ENCODE measurements at regions not wholly inside any gene's neighbourhood (a gene's known extent, or its start where the extent isn't known, plus 50 kb on each side); places are given as distances from the start of the nearest gene placed in this dataset.
A peak's percentile ranks its signal among the peaks of the same experiment; 100 is the strongest.

DNA sequence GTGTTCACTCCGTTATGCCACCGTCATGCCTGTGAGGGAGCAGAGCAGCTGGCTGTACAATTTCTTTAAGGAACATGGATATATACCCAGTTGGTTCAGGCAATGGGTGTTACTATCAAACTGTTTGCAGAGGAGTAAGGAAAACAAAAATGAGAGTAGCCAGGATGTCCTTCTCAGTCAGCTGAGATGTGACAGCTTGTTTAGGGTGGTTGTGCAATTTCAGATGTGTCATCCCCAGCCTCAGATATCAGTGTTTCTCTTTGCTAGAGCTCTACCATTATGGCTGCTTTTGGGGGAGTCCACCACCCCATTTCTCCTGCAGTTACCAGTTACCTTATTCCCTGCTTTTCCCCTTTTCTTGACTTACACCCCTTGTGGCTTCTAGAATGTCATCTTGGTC is 135.2 kb upstream of the SLC24A2 start:
- ATAC-seq (no peak), DNase-seq (ENCODE audit: low spot score) (no peak)
- H3K4me1 Mint-ChIP-seq, result peaks cover 30% of the 10 kb centered on the region
- H3K9me3 Mint-ChIP-seq, result no peaks in the 10 kb centered on the region
- H3K36me3 Mint-ChIP-seq, result no peaks in the 10 kb centered on the region
- ChIA-PET CTCF (no interaction called here), POLR2A (no interaction called here)
- no peak for TF ChIP-seq E2F5 (CRISPR knock-in tag; IDR thresholded peaks at IDR 0.05)
- no peak for TF ChIP-seq CBFB (CRISPR knock-in tag; IDR thresholded peaks at IDR 0.05; ENCODE audit: low read depth)
- TF ChIP-seq ESRRA (CRISPR knock-in tag; IDR thresholded peaks at IDR 0.05; ENCODE audit: borderline replicate concordance), result no peak
- TF ChIP-seq ERG (CRISPR knock-in tag; IDR thresholded peaks at IDR 0.05), result no peak
- TF ChIP-seq GABPB1 (CRISPR knock-in tag; IDR thresholded peaks at IDR 0.05), result no peak
- TF ChIP-seq MAX (CRISPR knock-in tag; IDR thresholded peaks at IDR 0.05), result no peak
- no peak for TF ChIP-seq RORB (CRISPR knock-in tag; IDR thresholded peaks at IDR 0.05)
- TF ChIP-seq TEAD4 (CRISPR knock-in tag; IDR thresholded peaks at IDR 0.05), result no peak
- no peak for TF ChIP-seq IRF1 (CRISPR knock-in tag; IDR thresholded peaks at IDR 0.05)
- H3K27me3 Mint-ChIP-seq (ENCODE audit: low read depth), result peaks cover 14% of the 10 kb centered on the region
- no peak overlapping the region for H3K4me3 Mint-ChIP-seq
- H3K27ac Mint-ChIP-seq, result no peak overlapping the region

DNA sequence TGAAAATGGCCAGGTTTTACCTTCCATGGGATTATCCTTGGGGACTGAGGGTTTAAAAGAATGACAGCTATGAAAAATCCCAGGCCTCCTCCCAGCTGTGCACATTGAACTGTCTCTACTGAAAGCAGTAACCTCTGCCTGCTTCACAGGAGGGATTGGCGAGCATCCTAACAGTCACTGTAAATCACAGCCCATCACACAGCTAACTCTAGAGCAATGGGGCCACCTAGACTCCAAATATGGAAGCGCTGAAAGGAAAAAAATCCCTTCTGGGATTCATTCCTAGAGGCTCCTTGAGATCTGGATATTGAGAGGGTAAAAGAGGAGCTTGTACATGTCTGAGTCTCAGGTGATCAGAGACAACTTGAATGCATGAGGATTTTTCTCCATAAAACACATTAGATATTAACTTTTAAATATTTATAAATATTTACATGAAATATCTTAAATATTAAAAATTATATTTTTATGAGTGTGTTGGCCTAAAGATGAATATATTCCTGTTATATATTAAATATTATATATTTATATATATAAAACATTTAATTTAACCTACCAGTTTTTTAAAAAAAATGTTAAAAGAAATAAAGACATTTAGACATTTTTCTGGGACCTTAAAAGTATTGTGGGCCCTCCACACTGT is 133.8 kb upstream of the SLC24A2 start:
- DNase-seq (ENCODE audit: low spot score) (peak; percentile 44), ATAC-seq (peak; percentile 77)
- Mint-ChIP-seq H3K4me1 (peaks cover 32% of the 10 kb centered on the region), H3K27me3 (ENCODE audit: low read depth) (peaks cover 6% of the 10 kb centered on the region), H3K27ac (no peak overlapping the region), H3K9me3 (no peaks in the 10 kb centered on the region), H3K36me3 (no peaks in the 10 kb centered on the region), H3K4me3 (no peak overlapping the region)
- POLR2A ChIA-PET, result interaction anchor here (0.6 kb wide), 1 partner anchor 8 kb away, joined by 3 read pairs; no protein-coding TSS in a partner anchor
- CTCF ChIA-PET, result interaction anchor here (0.6 to 1.7 kb wide), 15 partner anchors 147 to 458 kb away, joined by 3 to 31 read pairs (median 4); no protein-coding TSS in a partner anchor
- TF ChIP-seq CTCF (IDR thresholded peaks at IDR 0.05) (peak; percentile 40; the same call in 1 of the 2 replicates), HMGA2 (CRISPR knock-in tag; IDR thresholded peaks at IDR 0.05) (peak; percentile 92)
- TF ChIP-seq, protein P1, sequence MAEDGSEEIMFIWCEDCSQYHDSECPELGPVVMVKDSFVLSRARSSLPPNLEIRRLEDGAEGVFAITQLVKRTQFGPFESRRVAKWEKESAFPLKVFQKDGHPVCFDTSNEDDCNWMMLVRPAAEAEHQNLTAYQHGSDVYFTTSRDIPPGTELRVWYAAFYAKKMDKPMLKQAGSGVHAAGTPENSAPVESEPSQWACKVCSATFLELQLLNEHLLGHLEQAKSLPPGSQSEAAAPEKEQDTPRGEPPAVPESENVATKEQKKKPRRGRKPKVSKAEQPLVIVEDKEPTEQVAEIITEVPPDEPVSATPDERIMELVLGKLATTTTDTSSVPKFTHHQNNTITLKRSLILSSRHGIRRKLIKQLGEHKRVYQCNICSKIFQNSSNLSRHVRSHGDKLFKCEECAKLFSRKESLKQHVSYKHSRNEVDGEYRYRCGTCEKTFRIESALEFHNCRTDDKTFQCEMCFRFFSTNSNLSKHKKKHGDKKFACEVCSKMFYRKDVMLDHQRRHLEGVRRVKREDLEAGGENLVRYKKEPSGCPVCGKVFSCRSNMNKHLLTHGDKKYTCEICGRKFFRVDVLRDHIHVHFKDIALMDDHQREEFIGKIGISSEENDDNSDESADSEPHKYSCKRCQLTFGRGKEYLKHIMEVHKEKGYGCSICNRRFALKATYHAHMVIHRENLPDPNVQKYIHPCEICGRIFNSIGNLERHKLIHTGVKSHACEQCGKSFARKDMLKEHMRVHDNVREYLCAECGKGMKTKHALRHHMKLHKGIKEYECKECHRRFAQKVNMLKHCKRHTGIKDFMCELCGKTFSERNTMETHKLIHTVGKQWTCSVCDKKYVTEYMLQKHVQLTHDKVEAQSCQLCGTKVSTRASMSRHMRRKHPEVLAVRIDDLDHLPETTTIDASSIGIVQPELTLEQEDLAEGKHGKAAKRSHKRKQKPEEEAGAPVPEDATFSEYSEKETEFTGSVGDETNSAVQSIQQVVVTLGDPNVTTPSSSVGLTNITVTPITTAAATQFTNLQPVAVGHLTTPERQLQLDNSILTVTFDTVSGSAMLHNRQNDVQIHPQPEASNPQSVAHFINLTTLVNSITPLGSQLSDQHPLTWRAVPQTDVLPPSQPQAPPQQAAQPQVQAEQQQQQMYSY (CRISPR knock-in tag; IDR thresholded peaks at IDR 0.05), result no peak

DNA sequence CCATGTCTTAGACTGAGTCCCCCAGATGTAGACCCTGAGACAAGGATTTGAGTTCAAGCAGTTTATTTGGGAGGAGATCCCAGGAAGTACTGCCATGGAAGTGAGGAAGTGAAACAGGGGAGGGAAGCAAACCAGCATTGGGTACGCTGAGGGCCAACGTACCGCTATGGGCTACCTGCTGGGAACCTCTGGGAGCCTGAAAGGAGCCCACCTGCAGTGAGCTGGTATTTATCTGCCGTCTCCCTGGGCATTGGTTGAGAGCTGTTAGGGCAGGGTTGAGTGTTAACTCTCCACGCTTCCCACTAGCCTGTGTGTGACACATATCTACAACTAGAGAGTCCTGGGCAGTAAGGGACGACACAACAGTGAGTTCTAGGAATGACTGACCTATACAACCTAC is 131.6 kb upstream of the SLC24A2 start:
- Mint-ChIP-seq H3K4me1 (peaks cover 17% of the 10 kb centered on the region), H3K27ac (no peak overlapping the region), H3K36me3 (no peaks in the 10 kb centered on the region), H3K9me3 (no peaks in the 10 kb centered on the region), H3K27me3 (ENCODE audit: low read depth) (no peaks in the 10 kb centered on the region), H3K4me3 (no peak overlapping the region)
- TF ChIP-seq ZNF423 (CRISPR knock-in tag; IDR thresholded peaks at IDR 0.05) (peak; percentile 55), ZNF671 (CRISPR knock-in tag; IDR thresholded peaks at IDR 0.05) (no peak), FOXJ3 (CRISPR knock-in tag; IDR thresholded peaks at IDR 0.05; ENCODE audit: borderline replicate concordance) (no peak)
- TF ChIP-seq, protein P2, sequence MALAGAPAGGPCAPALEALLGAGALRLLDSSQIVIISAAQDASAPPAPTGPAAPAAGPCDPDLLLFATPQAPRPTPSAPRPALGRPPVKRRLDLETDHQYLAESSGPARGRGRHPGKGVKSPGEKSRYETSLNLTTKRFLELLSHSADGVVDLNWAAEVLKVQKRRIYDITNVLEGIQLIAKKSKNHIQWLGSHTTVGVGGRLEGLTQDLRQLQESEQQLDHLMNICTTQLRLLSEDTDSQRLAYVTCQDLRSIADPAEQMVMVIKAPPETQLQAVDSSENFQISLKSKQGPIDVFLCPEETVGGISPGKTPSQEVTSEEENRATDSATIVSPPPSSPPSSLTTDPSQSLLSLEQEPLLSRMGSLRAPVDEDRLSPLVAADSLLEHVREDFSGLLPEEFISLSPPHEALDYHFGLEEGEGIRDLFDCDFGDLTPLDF (CRISPR knock-in tag; IDR thresholded peaks at IDR 0.05), result no peak
- DNase-seq (ENCODE audit: low spot score), result no peak
- ChIA-PET POLR2A (interaction anchor here (0.6 kb wide), 1 partner anchor 225 kb away, joined by 3 read pairs; no protein-coding TSS in a partner anchor), CTCF (no interaction called here)
- ATAC-seq, result no peak
